Kidney epithelial cell (primary cell): ENCODE measurements at regions not wholly inside any gene's neighbourhood (a gene's known extent, or its start where the extent isn't known, plus 50 kb on each side); places are given as distances from the start of the nearest gene placed in this dataset.

Experiments
- DNase-seq: peaks from one replicate; pipeline ENCODE4 v3.0.0-alpha.2; 2010; ENCODE audit warnings: low read depth
- H3K27me3 ChIP-seq: 2 replicates; pipeline ENCODE4 v1.6.0; 2011; ENCODE audit warnings: low read length; ENCODE audit not compliant: control insufficient read depth, insufficient read depth
- H3K36me3 ChIP-seq: 2 replicates; pipeline ENCODE4 v1.5.1; 2011; ENCODE audit warnings: low read length; ENCODE audit not compliant: control insufficient read depth, insufficient read depth
- H3K4me3 ChIP-seq: 2 replicates; pipeline ENCODE4 v1.5.1; 2011; ENCODE audit warnings: low read depth, mild to moderate bottlenecking, control low read depth, low read length
- TF ChIP-seq, protein P1 (sequence below): IDR thresholded peaks from 2 replicates; pipeline ENCODE4 v1.5.1; 2011; ENCODE audit warnings: mild to moderate bottlenecking, moderate library complexity, low read length, control low read depth, inconsistent platforms; ENCODE audit not compliant: insufficient read depth, poor library complexity, severe bottlenecking

DNA sequence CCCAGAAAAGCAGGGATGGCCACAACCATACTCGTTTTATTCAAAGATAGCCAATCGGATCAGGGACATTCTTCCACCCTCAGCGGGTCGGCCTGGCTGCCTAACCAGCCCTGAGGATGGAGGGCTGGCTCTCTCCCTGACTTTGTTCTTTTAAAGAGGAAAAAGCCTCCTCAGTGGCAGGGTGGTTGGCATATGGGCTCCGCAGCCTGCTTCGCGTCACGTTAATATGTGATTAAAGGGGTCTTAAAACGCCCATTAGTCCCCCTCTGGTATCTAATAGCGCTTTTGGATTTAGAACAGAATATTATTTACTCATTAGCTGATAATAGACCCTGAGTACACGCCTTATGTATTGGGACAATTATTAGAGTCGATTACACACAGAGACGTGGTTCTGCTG, 199.4 kb downstream of the PHETA1 start:
- no peaks in the 10 kb centered on the region for H3K27me3 ChIP-seq
- no peaks in the 10 kb centered on the region for H3K36me3 ChIP-seq
- no peak overlapping the region for H3K4me3 ChIP-seq
- DNase-seq = no peak
- TF ChIP-seq, protein P1, sequence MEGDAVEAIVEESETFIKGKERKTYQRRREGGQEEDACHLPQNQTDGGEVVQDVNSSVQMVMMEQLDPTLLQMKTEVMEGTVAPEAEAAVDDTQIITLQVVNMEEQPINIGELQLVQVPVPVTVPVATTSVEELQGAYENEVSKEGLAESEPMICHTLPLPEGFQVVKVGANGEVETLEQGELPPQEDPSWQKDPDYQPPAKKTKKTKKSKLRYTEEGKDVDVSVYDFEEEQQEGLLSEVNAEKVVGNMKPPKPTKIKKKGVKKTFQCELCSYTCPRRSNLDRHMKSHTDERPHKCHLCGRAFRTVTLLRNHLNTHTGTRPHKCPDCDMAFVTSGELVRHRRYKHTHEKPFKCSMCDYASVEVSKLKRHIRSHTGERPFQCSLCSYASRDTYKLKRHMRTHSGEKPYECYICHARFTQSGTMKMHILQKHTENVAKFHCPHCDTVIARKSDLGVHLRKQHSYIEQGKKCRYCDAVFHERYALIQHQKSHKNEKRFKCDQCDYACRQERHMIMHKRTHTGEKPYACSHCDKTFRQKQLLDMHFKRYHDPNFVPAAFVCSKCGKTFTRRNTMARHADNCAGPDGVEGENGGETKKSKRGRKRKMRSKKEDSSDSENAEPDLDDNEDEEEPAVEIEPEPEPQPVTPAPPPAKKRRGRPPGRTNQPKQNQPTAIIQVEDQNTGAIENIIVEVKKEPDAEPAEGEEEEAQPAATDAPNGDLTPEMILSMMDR = no peak

DNA sequence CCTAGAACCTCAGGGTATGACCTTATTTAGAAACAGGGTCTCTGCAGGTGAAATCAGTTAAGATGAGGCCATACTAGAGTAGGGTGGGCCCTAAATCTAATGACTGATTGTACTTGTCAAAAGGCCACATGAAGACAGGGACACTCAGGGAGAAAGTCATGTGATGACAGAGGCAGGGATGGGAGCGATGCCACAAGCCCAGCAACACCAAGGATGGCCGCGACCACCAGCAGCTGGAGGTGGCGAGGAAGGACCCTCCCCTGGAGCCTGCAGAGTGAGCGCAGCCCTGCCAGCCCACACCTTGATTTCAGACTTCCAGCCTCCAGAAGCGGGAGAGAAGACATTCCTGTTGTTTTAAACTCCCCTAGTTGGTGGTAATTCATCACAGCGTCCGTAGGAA, 199.9 kb downstream of the PHETA1 start:
- Histone ChIP-seq H3K4me3 (no peak overlapping the region), H3K36me3 (no peaks in the 10 kb centered on the region), H3K27me3 (no peaks in the 10 kb centered on the region)
- TF ChIP-seq, protein P1 = no peak
- DNase-seq = no peak

DNA sequence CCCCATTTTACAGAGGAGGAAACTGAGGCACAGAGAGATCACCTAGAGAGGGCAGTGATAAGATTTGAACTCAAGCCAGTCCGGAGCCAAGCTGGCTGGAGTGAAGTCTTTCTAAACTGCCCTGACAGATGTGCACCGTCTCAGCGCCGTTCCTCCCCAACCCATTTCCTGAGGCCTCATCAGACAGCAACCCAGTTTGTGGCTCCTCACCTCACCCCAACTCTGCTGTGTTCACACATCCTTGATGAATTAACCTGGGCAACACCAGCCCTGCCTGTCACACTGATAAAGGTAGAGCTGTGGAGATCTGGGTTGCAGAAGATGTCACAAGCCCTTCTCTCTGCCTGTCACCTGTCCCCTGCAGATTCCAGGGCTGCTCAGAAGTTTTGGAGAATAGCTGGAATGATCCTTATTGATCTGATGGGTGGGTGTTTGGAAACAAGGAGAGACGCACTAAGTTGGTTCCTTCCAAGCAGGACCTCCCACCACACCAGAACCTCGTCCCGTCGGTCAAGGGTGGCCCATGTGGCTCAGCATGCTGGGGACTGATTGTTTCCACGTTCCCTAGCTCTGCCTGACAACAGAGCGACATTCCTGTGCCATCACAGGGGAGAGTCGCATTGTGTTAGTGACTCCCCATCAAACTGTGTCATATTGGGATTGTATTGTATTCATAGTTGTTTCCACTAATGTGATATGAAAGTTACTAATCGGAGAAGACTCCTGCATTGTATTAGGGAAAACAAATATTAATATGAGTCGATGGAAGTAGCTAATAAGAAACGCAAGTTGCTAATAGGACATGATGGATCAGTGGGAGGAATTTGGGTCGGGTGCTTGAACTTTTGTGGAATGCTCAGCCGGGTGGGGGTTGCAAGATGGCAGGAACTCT, 200.6 kb downstream of the PHETA1 start:
- TF ChIP-seq, protein P1 = no peak
- no peaks in the 10 kb centered on the region for H3K27me3 ChIP-seq
- no peak for DNase-seq

DNA sequence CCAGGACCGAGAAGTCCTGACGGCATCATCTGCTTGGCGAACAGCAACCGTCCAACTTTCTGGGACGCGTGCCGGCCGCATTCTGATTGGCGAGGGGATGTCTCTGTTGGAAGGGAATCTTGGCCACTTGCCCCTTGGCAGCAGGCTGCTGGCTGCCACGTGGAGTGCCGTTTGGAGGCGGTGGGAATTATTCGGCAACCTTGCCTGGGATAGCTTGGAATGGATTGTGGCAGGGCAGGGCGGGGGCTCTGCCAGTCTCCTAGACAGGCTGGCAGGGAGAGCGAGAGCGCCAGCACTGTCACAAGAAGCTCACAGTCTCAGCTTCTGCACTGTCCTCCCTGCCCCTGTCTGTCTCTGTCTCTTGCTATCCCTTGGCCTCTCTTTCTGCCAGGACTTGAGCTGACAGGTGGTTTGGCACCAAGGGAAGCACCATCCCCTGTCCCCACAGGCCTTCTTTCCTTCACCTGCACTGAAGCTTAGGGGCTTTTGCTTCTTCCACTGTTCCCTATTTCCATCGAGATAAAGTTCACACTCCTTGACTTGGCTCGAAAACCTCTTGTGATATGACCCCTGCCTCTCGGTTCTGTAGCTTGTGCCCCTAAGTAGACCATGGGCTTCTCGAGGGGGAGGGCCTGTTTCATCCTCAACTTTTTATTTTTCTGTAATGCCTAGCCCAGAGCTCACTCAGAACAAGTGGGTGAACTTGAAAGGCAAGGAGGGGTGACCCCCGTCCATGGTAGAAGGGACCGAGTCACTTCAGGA, 201.9 kb downstream of the PHETA1 start:
- H3K36me3 ChIP-seq = no peaks in the 10 kb centered on the region
- no peak overlapping the region for H3K4me3 ChIP-seq
- no peak for DNase-seq
- H3K27me3 ChIP-seq = no peaks in the 10 kb centered on the region
- TF ChIP-seq, protein P1 = no peak

More for the DNA sequence above, 200.6 kb downstream of the PHETA1 start:
- H3K4me3 ChIP-seq = no peak overlapping the region
- no peaks in the 10 kb centered on the region for H3K36me3 ChIP-seq

DNA sequence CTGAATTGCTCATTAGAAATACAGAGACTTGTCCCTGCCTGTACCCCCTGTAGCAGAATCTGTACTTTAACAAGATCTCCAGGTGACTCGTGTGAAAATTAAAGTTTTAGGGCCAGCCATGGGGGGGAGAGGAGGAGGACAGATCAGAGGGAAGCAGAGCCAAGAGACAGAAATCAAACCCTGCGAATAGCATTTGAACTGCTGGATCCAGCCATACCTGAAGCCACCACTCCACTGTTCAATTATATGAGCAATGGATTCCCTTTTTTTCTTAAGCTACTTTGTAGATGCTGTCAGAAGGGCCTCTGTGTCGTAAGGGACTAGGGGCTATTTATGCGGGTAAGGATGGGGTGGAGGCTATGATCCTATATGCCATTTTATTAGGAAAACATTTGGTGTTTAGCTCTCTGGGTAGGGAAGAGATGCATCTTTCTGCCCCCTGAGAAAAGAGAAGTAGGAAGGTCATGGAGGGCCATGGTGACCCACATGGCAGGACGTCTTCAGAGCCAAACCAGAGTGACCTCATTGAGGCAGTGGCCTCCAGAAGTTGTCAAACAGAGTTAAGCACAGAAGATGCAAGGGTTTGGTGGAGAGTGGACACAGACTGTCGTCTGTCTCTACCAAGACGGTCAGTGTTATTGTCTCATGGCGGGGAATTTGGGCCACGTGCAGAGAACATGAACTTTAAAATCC, 203.9 kb downstream of the PHETA1 start:
- Histone ChIP-seq H3K4me3 (no peak overlapping the region), H3K27me3 (no peaks in the 10 kb centered on the region), H3K36me3 (no peaks in the 10 kb centered on the region)
- no peak for DNase-seq
- TF ChIP-seq, protein P1 = no peak
